Activated CD4-positive, alpha-beta memory T cell treated with anti-CD3 and anti-CD28 coated beads, Interleukin-2, amount 10 ng/mL, durations not matched to agents 7 days and 5 days (primary cell): ENCODE measurements at regions not wholly inside any gene's neighbourhood (a gene's known extent, or its start where the extent isn't known, plus 50 kb on each side); places are given as distances from the start of the nearest gene placed in this dataset.

ENCODE experiments used
- CTCF ChIA-PET: fragments of 350-600 bp; sonication (Branson Sonifier 250); formaldehyde crosslinking; loops from one replicate; lab custom pipeline; 2021; ENCODE audit warnings: antibody characterized with exemption, inconsistent platforms; lab: Charles Lee
- POLR2A ChIA-PET: fragments of 350-600 bp; sonication (Branson Sonifier 250); formaldehyde crosslinking; loops from one replicate; lab custom pipeline; 2021; ENCODE audit warnings: antibody characterized with exemption; lab: Charles Lee
- DNase-seq: peaks from one replicate; pipeline ENCODE4 v3.0.0-alpha.2; 2020
- H3K27ac Mint-ChIP-seq: one replicate; pipeline ENCODE4 v1.8.0; 2021; ENCODE audit warnings: mild to moderate bottlenecking, mixed read lengths
- H3K27me3 Mint-ChIP-seq: one replicate; pipeline ENCODE4 v1.8.0; 2021; ENCODE audit warnings: mixed read lengths
- H3K36me3 Mint-ChIP-seq: one replicate; pipeline ENCODE4 v1.8.0; 2021; ENCODE audit warnings: low read depth, mixed read lengths
- H3K4me1 Mint-ChIP-seq: one replicate; pipeline ENCODE4 v1.8.0; 2021; ENCODE audit warnings: mixed read lengths
- H3K4me3 Mint-ChIP-seq: one replicate; pipeline ENCODE4 v1.8.0; 2021; ENCODE audit warnings: mild to moderate bottlenecking, mixed read lengths
- H3K9me3 Mint-ChIP-seq: one replicate; pipeline ENCODE4 v1.8.0; 2021; ENCODE audit warnings: mixed read lengths

GRCh38 chr4:35771571-35771970, 472.7 kb downstream of the ARAP2 start:
- DNase-seq, result no peak
- no peak overlapping the region for H3K27ac Mint-ChIP-seq
- no peaks in the 10 kb centered on the region for H3K27me3 Mint-ChIP-seq
- H3K36me3 Mint-ChIP-seq, result no peaks in the 10 kb centered on the region
- ChIA-PET POLR2A (no interaction called here), CTCF (no interaction called here)
- H3K4me1 Mint-ChIP-seq, result no peaks in the 10 kb centered on the region
- no peak overlapping the region for H3K4me3 Mint-ChIP-seq
- H3K9me3 Mint-ChIP-seq, result no peaks in the 10 kb centered on the region

GRCh38 chr4:35772291-35772690, 472.0 kb downstream of the ARAP2 start:
- no peaks in the 10 kb centered on the region for H3K9me3 Mint-ChIP-seq
- ChIA-PET POLR2A (no interaction called here), CTCF (no interaction called here)
- H3K36me3 Mint-ChIP-seq, result no peaks in the 10 kb centered on the region
- no peak overlapping the region for H3K4me3 Mint-ChIP-seq
- no peak overlapping the region for H3K27ac Mint-ChIP-seq
- no peaks in the 10 kb centered on the region for H3K27me3 Mint-ChIP-seq
- no peak for DNase-seq
- no peaks in the 10 kb centered on the region for H3K4me1 Mint-ChIP-seq

- Mint-ChIP-seq H3K9me3 (no peaks in the 10 kb centered on the region), H3K36me3 (no peaks in the 10 kb centered on the region), H3K4me3 (no peak overlapping the region), H3K27me3 (no peaks in the 10 kb centered on the region), H3K27ac (no peak overlapping the region), H3K4me1 (no peaks in the 10 kb centered on the region)
- POLR2A ChIA-PET, result no interaction called here
- CTCF ChIA-PET, result no interaction called here
- no peak for DNase-seq
Observed at GRCh38 chr4:35789899-35790574, 454.3 kb downstream of the ARAP2 start.

GRCh38 chr4:35793045-35793722, 451.1 kb downstream of the ARAP2 start:
- Mint-ChIP-seq H3K4me3 (no peak overlapping the region), H3K27me3 (no peaks in the 10 kb centered on the region), H3K36me3 (no peaks in the 10 kb centered on the region), H3K27ac (no peak overlapping the region), H3K9me3 (peaks cover 2% of the 10 kb centered on the region), H3K4me1 (no peaks in the 10 kb centered on the region)
- POLR2A ChIA-PET, result no interaction called here
- CTCF ChIA-PET, result no interaction called here
- no peak for DNase-seq

- DNase-seq, result no peak
- POLR2A ChIA-PET, result no interaction called here
- Mint-ChIP-seq H3K36me3 (no peaks in the 10 kb centered on the region), H3K27ac (no peak overlapping the region), H3K4me3 (no peak overlapping the region), H3K9me3 (peaks cover 2% of the 10 kb centered on the region), H3K4me1 (no peaks in the 10 kb centered on the region), H3K27me3 (no peaks in the 10 kb centered on the region)
- CTCF ChIA-PET, result no interaction called here
Observed at GRCh38 chr4:35793766-35794165, 450.5 kb downstream of the ARAP2 start.

- H3K9me3 Mint-ChIP-seq, result peaks cover 2% of the 10 kb centered on the region
- H3K4me1 Mint-ChIP-seq, result no peaks in the 10 kb centered on the region
- no peak overlapping the region for H3K4me3 Mint-ChIP-seq
- no peak for DNase-seq
- no peak overlapping the region for H3K27ac Mint-ChIP-seq
- no peaks in the 10 kb centered on the region for H3K27me3 Mint-ChIP-seq
- ChIA-PET CTCF (no interaction called here), POLR2A (no interaction called here)
- no peaks in the 10 kb centered on the region for H3K36me3 Mint-ChIP-seq
Observed at GRCh38 chr4:35800669-35801068, 443.6 kb downstream of the ARAP2 start.

- Mint-ChIP-seq H3K27me3 (no peaks in the 10 kb centered on the region), H3K4me1 (no peaks in the 10 kb centered on the region), H3K4me3 (no peak overlapping the region), H3K27ac (no peak overlapping the region), H3K36me3 (no peaks in the 10 kb centered on the region), H3K9me3 (no peaks in the 10 kb centered on the region)
- ChIA-PET CTCF (interaction anchor here (0.6 kb wide), 1 partner anchor 796 kb away, joined by 3 read pairs; no protein-coding TSS in a partner anchor), POLR2A (no interaction called here)
- no peak for DNase-seq
Observed at GRCh38 chr4:35802644-35803043, 441.7 kb downstream of the ARAP2 start.

- Mint-ChIP-seq H3K4me3 (no peak overlapping the region), H3K9me3 (no peaks in the 10 kb centered on the region), H3K36me3 (no peaks in the 10 kb centered on the region), H3K27ac (no peak overlapping the region), H3K4me1 (no peaks in the 10 kb centered on the region), H3K27me3 (no peaks in the 10 kb centered on the region)
- DNase-seq, result no peak
- ChIA-PET CTCF (no interaction called here), POLR2A (no interaction called here)
Observed at GRCh38 chr4:35818520-35818919, 425.8 kb downstream of the ARAP2 start.

GRCh38 chr4:35820003-35820402, 424.3 kb downstream of the ARAP2 start:
- Mint-ChIP-seq H3K4me1 (no peaks in the 10 kb centered on the region), H3K36me3 (no peaks in the 10 kb centered on the region), H3K4me3 (no peak overlapping the region), H3K9me3 (no peaks in the 10 kb centered on the region), H3K27me3 (no peaks in the 10 kb centered on the region), H3K27ac (no peak overlapping the region)
- POLR2A ChIA-PET, result no interaction called here
- no peak for DNase-seq
- CTCF ChIA-PET, result no interaction called here

- CTCF ChIA-PET, result no interaction called here
- POLR2A ChIA-PET, result no interaction called here
- no peak overlapping the region for H3K27ac Mint-ChIP-seq
- no peak for DNase-seq
- H3K9me3 Mint-ChIP-seq, result no peaks in the 10 kb centered on the region
- H3K36me3 Mint-ChIP-seq, result no peaks in the 10 kb centered on the region
- H3K4me1 Mint-ChIP-seq, result no peaks in the 10 kb centered on the region
- H3K27me3 Mint-ChIP-seq, result no peaks in the 10 kb centered on the region
- no peak overlapping the region for H3K4me3 Mint-ChIP-seq
Observed at GRCh38 chr4:35824231-35824630, 420.1 kb downstream of the ARAP2 start.

- POLR2A ChIA-PET, result no interaction called here
- Mint-ChIP-seq H3K27me3 (no peaks in the 10 kb centered on the region), H3K4me1 (no peaks in the 10 kb centered on the region), H3K4me3 (no peak overlapping the region), H3K36me3 (no peaks in the 10 kb centered on the region), H3K27ac (no peak overlapping the region), H3K9me3 (no peaks in the 10 kb centered on the region)
- DNase-seq, result no peak
- CTCF ChIA-PET, result no interaction called here
Observed at GRCh38 chr4:35835893-35836292, 408.4 kb downstream of the ARAP2 start.

- ChIA-PET POLR2A (no interaction called here), CTCF (no interaction called here)
- Mint-ChIP-seq H3K4me3 (no peak overlapping the region), H3K27ac (no peak overlapping the region), H3K36me3 (no peaks in the 10 kb centered on the region), H3K27me3 (no peaks in the 10 kb centered on the region), H3K4me1 (no peaks in the 10 kb centered on the region), H3K9me3 (no peaks in the 10 kb centered on the region)
- no peak for DNase-seq
Observed at GRCh38 chr4:35836596-35836995, 407.7 kb downstream of the ARAP2 start.

- no peaks in the 10 kb centered on the region for H3K27me3 Mint-ChIP-seq
- DNase-seq, result no peak
- H3K27ac Mint-ChIP-seq, result no peak overlapping the region
- H3K9me3 Mint-ChIP-seq, result no peaks in the 10 kb centered on the region
- POLR2A ChIA-PET, result no interaction called here
- CTCF ChIA-PET, result no interaction called here
- no peaks in the 10 kb centered on the region for H3K4me1 Mint-ChIP-seq
- no peaks in the 10 kb centered on the region for H3K36me3 Mint-ChIP-seq
- no peak overlapping the region for H3K4me3 Mint-ChIP-seq
Observed at GRCh38 chr4:35867057-35867456, 377.3 kb downstream of the ARAP2 start.

GRCh38 chr4:35872273-35872672, 372.0 kb downstream of the ARAP2 start:
- H3K36me3 Mint-ChIP-seq, result no peaks in the 10 kb centered on the region
- no peaks in the 10 kb centered on the region for H3K4me1 Mint-ChIP-seq
- no peak overlapping the region for H3K4me3 Mint-ChIP-seq
- ChIA-PET CTCF (no interaction called here), POLR2A (interaction anchor here (0.9 kb wide), 1 partner anchor 83 kb away, joined by 3 read pairs; no protein-coding TSS in a partner anchor)
- no peak for DNase-seq
- H3K27ac Mint-ChIP-seq, result no peak overlapping the region
- no peaks in the 10 kb centered on the region for H3K27me3 Mint-ChIP-seq
- no peaks in the 10 kb centered on the region for H3K9me3 Mint-ChIP-seq
